HG02678 (cell line): ENCODE measurements at regions not wholly inside any gene's neighbourhood (a gene's known extent, or its start where the extent isn't known, plus 50 kb on each side); places are given as distances from the start of the nearest gene placed in this dataset.
"Not testable (repeated sequence)": the region's sequence is repeated elsewhere in the genome, so short reads cannot be mapped to it uniquely, and the experiment has no call there.

Experiments used
- ATAC-seq: cut with Tn5 transposase; IDR thresholded peaks from one replicate; pipeline ENCODE4 v1.9.1; 2021; ENCODE audit warnings: mild to moderate bottlenecking, moderate library complexity; ENCODE audit not compliant: unreplicated experiment

DNA sequence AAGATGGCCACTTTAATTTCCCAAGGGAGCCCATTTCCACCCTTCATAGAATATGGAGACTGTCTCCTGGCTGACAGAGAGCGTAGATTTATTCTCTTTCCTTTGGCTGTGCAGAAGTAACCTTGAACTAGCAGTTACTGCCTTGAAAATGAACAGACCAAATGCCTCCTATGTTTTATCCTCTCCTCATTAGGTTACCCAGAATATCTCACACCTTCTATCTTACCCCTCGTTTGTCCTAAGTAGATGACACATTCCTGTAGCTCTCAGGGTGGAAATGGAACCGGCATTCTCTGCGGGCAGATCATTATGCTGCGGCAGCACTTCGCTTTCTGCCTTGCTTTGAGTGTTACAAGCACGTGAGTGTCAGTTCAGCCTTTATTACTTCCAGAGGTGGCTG, 336.5 kb downstream of the DCDC2C start:
- no peak for ATAC-seq

DNA sequence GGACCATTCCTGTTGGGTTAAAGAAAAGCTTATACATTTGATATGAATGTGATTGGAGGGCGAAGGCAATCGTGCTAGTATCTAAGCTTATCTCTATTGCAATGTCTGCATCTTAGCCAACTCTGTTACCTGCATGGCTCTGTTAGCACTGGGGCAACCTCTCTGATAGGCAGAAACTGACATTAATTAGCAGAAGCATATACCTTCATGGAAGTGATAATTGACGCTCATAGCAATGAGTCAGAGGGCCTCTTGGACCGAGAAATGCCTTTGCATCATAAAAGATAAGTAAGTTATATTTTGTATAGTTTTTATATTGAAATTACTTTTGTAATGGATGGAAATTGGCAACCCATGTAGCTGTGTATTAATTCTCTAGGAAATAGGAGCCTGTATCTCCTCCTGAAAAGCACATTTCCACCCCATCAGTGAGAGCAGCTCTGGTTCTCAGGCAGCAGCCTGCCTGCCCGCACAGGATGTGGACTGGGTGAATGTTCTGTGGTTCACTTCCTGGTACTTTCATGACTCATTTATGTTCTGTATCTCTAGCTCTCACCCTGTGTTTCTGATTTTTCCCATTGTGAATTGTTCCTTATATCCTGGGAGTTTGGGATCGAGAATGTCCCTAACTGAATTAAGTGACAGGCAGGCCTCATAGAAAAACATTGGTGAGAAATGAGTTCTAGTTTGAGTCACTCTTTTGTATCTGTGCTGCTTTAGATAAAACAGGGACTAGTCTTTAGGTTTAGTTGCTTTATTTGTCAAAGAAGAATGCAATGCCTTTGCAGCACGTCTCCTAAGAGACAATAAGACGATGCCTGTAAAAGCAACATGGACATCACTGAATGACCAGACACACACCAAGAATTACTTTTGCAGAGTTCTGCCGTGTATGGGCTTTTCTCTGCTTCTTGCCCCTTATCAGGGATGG, 344.9 kb downstream of the DCDC2C start:
- no peak for ATAC-seq

DNA sequence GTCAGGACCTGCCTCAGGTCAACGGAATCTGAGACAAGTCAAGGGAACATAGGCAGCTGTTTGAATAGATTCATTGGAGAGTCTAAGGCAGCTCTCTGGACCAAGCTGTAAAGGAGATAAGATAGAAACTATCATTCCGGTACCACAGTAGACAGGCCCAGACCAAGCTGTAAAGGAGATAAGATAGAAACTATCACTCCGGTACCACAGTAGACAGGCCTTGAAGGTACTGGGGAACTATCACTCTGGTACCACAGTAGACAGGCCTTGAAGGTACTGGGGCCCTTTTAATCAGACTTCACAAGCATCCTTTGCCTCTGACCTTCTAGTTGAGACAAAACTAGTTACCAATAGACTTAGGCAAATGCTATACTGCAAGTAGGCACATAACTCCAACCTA, 346.1 kb downstream of the DCDC2C start:
- no peak for ATAC-seq

DNA sequence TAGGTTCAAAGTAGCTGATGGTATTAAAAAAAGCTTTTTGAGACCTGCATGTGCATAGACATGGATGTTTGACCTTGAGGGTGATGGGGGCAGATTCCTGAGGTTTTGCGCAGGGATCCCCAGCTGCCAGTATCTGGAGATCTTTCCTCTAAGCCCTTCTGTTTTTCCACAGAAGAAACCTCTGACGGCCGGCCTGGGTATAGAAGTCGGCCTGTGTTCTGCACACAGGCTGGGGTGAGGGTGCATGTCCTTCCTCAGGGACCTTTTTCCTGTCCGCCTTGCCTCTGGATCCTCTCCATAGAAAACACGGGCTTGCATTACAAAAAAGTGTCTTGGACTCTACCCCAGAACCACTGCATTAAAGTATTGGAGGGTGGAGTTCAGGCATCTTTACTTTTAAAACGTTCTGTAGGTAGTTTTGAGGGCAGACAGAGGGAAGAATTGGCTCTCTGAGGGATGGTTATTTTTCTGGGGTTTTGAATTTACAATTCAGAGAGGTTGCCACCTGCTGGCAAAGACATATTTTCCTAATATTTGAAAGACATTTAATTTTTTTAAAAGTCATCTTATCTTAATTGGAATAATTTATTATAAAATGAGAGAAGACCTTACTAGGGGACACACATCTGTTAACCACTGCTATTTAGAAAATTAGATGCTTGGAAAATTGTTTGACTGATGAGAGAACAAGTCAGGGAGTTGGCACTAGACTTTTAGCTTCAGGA, 350.6 kb downstream of the DCDC2C start:
- ATAC-seq: no peak

DNA sequence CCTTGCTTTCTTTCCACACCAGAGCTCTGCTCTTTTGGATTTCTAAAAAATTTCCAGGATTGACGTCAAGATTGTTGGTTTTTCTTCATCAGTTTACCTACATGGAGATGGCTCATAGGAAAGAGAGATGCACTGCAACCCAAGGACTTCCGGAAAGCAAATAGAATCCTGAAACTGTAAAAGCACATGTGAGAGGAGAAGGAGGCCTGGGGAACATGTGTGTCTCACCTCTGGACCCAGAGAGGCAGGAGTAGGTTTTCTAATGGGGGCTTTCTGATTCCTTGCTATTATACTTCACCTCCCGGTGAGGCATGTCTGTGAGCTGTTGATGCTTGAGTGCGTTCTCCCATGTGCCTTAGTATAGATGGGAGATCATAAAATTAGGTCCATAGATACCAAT, 362.8 kb downstream of the DCDC2C start:
- no peak for ATAC-seq

DNA sequence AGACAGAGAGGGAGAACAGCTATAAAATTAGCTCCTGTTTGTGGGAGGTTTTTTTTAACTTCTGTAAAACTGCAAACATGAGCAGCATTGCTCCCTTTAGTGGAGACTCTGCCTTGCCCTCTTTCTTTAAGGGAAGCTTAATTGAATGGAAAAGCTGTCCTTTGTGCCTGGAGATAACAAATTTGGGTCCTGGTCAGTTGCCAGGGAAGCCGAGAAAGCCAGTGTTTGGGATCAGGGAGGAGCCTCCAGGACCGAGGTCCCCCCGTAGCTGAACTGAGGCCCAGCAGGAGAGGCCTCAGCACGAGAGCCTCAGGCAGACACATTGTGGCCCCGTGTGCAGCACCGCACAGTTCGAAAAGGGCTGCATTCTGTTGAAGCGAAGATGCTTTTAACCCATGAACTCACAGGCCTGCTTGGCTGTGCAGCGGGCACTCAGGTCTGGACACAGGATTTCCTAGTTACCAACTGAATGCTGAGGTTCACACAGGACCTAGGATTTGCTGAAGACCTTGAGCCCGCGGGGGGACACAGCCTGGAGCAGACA, 369.7 kb downstream of the DCDC2C start:
- no peak for ATAC-seq

DNA sequence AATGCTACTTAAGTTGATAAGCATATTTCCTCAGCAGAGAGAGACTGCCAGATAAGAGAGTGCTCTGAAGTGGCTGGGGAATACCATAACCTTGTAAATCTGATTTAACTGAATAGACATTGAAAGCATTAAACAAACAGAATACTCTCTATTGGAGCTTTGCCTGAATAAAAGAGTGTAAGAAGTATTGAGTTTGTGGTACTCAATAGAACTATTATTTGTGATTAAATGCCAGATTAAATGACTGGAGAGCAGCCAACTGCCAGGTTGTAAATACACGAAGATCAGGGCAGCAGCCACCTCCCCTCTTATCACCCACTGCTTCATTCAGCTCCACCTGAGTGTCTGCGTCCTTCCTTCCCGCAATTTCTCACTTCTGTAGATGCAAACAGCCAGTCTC, 373.6 kb downstream of the DCDC2C start:
- ATAC-seq: no peak

DNA sequence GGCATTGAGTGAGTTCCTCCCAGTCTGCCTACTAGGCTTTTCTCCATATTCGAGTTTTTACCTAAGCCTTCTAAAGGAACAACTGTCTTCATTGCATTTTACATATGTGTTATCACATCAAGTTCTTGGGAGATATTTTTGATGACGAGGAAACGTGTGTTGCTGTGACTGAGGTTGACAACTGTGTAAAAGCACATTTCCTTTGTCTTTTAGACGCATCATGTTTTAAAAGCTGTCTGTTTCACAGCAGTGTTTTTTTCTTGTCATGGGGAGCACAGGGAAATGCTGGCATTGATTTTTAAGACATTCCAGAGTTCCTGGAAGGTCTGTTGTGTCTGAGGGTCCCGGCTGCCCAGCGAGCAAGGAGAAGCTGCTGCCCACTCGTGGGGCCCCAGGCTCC, 381.8 kb downstream of the DCDC2C start:
- ATAC-seq: no peak

DNA sequence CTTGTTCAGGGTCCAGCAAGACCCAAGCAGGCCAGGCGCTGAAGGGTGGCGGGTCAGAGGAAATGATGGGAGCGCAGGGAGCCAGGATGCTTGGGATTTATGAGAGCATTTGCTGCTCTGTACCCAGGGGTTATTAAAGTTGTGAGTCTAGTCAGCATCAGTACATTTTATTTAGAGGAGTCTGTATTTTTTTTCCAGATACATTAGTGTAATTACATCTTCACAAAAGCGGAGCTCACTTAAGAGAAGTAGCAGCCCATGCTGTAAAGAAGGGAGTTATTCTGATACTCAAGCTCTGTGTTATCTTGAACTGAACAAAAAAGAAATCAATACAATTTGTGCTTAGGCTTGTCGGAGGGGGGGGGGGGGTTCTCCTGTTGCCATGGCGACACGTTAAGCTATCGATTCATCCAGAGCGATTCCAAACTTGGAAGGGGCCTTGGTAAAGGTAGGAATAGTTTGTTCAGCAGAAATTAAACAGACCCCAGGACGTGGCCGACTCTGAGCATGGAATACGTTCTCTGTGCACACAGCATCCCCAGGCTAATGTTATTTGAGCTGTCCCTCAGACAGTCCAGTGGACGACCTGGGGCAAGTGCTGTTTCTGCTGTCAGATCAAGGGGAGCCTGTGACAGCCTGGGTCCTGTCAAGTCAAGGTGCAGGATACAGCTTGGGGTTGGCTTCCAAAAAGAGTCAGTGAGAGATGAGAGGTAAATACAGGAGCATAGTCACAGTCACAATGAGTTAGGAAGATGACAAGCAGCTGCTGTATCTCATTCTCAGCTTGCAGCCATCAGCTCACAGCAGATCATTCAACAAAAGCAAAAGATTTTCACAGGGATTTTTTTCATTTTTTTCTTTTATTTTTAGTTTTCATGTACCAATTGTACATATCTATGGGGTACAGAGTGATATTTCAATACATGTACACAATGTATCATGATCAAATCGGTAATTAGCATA, 387.6 kb downstream of the DCDC2C start:
- ATAC-seq: no peak

DNA sequence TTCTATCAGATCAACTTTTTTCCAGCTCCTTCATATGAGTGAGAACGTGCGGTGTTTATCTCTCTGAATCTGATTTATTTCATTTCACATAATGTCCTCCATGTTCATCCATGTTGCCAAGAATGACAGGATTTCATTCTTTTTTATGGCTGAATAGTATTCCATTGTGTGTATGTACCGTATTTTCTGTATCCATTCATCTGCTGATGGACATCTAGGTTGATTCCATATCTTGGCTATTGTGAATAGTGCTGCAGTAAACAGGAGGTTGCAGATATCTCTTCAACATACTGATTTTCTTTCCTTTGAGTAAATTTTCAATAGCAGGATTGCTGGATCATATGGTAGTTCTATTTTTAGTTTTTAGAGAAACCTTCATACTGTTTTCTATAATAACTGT, 388.5 kb downstream of the DCDC2C start:
- no peak for ATAC-seq

DNA sequence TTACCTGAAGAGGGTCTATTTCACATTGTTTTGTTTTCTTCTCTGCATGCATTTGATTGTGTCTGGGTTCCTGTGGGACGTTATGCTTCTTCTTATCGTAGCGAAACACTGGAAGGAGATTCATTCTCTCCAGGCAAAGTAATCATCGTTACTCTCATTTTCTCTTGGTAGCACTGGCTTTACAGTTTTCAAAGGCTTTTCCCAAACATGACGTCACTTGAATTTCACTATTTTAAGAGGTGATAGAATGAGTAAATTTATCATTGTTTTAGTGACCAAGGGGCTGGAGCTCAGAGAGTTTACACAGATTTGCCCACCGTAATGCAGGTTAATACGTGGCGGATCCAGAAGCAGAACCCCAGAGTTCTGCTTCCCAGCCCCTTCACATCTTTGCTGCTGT, 391.4 kb downstream of the DCDC2C start:
- no peak for ATAC-seq

DNA sequence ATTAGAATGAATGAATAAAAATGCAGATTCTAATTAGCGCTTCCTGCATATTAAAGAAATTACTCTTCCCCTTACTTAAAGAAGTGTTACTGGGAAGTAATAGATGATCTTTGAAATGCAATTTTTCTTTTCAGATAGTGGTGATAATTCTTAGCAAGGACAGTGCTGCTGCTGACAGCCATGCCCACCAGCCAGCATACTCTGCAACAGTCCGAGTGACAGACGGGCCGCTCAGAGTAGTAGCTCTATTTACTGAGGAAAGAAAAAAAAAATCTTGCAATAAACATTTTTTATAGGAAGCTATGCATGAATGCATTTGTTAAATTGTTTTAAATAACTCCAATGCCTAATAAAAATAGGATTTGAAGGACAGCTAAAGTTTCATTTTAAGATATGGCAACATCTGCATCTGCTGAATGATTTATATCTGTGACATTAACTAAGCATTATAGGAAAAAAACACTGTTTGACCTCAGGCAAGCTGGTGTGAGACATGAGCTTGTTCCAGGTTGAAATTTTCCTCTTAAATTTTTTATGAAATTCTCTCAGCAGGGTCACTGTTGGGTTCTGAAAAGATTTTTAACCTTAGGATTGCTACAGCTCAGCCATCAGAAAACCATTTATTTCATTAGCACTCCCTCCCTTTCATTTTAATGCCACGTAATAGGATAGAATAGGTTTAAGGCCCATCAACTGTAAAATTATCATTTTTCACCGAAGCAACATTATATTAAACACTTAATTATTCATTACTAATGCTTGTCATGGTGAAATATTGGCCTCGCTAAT, 393.8 kb downstream of the DCDC2C start:
- ATAC-seq: no peak

DNA sequence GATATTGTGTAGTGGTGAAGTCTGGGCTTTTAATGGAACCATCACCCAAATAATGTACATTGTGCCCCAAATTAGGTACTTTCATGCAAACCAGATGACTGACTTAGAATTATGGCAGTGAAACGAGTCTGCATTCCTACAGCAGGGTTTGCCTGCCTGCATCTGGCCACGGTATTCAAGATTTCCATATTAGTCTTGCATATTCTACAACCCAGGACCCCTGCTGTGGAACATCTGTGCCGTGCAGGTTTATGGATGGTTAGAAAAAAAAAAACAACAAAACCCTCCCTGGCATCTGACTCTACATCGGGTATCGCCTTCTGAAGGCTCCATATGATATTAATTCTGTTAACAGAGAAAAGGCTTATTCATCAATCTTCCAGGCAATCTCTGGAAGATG, 394.8 kb downstream of the DCDC2C start:
- ATAC-seq: no peak

DNA sequence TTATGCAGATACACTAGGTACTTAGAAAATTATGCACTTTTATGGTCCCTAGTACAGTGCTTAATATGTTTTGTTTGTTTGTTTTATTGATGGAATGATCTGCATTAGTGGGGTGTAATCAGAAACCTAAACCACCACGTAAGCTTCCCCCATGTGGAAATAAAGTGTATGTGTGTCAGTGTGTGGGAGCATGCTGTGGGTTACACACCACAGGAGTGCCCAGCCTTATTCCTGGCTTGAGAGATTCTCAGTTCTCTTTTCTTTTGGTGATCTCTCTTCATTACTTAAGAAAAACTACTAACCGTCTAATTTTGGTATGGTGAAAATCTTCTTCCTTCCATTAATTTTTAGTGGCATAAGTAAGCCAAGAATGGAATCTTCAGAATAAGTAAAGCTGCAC, 398.6 kb downstream of the DCDC2C start:
- no peak for ATAC-seq

DNA sequence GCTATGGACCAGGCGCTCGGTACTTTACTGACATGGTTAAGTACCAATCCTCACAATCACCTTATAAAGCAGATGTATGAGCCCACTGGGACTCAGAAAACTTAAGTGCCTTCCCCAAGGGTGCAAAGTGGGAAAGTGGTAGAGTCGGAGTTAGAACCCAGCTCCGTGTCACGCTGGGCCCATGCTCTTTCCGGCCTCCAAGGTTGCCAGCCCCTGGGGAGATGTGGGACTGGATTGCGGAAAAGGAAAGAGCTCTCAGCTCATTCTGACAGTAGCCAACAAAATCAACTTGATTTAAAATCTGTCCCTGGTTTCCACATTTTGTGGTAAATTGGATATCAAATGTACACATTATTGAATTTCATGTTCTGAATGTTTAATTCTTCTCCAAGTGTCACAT, 403.8 kb downstream of the DCDC2C start:
- no peak for ATAC-seq

DNA sequence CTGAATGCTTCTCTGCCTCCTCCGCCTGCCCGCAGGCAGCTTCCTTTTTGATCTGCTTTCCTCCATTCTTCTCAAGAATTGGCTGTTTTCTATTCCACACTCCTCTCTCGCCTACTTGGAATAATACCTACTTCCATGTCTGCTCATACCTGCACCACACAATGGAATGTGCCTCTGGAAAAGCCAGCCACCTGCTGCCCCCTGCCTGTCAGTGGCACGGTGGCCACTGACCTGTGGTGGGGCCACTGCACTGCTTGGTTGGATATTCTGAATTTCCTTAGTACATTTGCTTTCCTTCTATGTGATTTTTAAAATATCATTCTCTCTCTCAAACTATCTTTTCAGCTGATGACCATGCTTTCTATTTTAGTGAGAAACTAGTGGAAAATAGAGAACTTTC, 406.9 kb downstream of the DCDC2C start:
- ATAC-seq: no peak

DNA sequence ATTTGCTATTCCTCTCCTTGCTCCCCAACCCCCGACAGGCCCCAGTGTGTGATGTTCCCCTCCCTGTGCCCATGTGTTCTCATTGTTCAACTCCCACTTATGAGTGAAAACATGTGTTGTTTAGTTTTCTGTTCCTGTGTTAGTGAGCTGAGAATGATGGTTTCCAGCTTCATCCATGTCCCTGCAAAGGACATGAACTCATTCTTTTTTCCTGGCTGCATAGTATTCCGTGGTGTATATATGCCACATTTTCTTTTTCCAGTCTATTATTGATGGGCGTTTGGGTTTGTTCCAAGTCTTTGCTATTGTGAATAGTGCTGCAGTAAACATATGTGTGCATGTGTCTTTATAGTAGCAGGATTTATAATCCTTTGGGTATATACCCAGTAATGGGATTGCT, 412.1 kb downstream of the DCDC2C start:
- not testable (repeated sequence) for ATAC-seq

DNA sequence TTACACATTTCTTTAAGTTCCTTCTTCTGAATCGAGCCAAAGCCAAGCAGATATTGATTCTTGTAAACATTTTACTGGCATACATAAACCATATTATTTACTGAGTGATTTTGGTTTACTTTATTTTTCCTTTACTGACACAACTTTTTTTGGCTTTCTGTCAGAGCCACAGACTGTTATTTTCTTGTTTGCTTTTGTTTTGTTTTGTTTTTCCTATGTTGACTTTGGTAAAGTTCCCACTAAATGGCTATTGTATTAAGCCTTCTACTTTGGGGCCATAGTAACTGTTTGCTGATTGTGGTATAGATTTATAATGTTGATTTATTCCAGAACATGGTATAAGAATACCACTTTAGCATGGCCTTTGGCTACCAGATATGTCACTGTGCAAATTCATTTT, 419.4 kb downstream of the DCDC2C start:
- no peak for ATAC-seq

DNA sequence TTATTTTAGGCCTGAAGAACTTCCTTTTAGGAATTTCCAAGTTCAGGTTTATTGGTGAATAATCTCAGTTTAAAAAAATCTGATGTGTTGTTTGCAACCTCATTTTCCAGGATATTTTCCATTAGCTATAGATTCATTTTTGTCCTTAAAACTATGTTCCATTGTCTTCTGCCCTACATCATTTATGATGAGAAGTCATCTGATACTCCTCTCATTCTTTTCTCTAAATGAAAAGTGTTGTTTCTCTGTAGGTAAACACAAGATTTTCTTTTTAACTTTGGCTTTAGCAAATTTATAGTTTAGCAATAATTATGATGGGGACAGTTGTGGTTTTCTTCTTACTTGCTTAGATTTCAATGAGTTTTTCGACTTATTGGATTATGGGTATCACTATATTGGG, 427.3 kb downstream of the DCDC2C start:
- ATAC-seq: no peak
